CD4-positive, alpha-beta memory T cell (primary cell): ENCODE measurements at regions not wholly inside any gene's neighbourhood (a gene's known extent, or its start where the extent isn't known, plus 50 kb on each side); places are given as distances from the start of the nearest gene placed in this dataset.

Experiments
- CTCF ChIA-PET: fragments of 350-600 bp; sonication (Branson Sonifier 250); formaldehyde crosslinking; loops from one replicate; lab custom pipeline; 2021; ENCODE audit warnings: inconsistent platforms; ENCODE audit not compliant: partially characterized antibody; lab: Charles Lee
- POLR2A ChIA-PET: fragments of 350-600 bp; sonication (Branson Sonifier 250); formaldehyde crosslinking; loops from one replicate; lab custom pipeline; 2021; ENCODE audit not compliant: partially characterized antibody; lab: Charles Lee
- DNase-seq, 5 donors: peaks; one replicate each; pipeline versions ENCODE4 v3.0.0 to v3.0.0-alpha.2; 2020 to 2022; ENCODE audit warnings: mixed read lengths in 1 of 5
- H3K27ac ChIP-seq: one replicate; pipeline ENCODE4 v1.7.0; 2013; ENCODE audit warnings: low read depth, low read length
- H3K27me3 ChIP-seq: 2 replicates; pipeline ENCODE4 v1.7.0; 2013; ENCODE audit warnings: mild to moderate bottlenecking, low read length, moderate library complexity; ENCODE audit not compliant: insufficient read depth
- H3K36me3 ChIP-seq: 2 replicates; pipeline ENCODE4 v1.7.0; 2013; ENCODE audit warnings: mild to moderate bottlenecking, low read length, moderate library complexity; ENCODE audit not compliant: insufficient read depth
- H3K4me1 ChIP-seq: 2 replicates; pipeline ENCODE4 v1.7.0; 2013; ENCODE audit warnings: mild to moderate bottlenecking, low read length, moderate library complexity; ENCODE audit not compliant: insufficient read depth
- H3K4me3 ChIP-seq, 2 donors: one replicate each; pipeline ENCODE4 v1.7.0; 2013; ENCODE audit warnings: low read length in 2 of 2, mild to moderate bottlenecking in 1 of 2
- H3K9me3 ChIP-seq, 2 donors: one replicate each; pipeline ENCODE4 v1.7.0; 2013; ENCODE audit warnings: low read length in 2 of 2, control low read depth in 1 of 2; ENCODE audit not compliant: control insufficient read depth in 1 of 2
- H3K27ac Mint-ChIP-seq, 7 donors: one replicate each; pipeline ENCODE4 v1.8.0; 2020 to 2021; ENCODE audit warnings: mixed read lengths in 7 of 7, mild to moderate bottlenecking in 6 of 7, inconsistent platforms in 3 of 7, moderate library complexity in 3 of 7
- H3K27me3 Mint-ChIP-seq, 2 donors: one replicate each; pipeline ENCODE4 v1.8.0; 2020 to 2021; ENCODE audit warnings: mixed read lengths in 2 of 2
- H3K36me3 Mint-ChIP-seq, 2 donors: one replicate each; pipeline ENCODE4 v1.8.0; 2020 to 2021; ENCODE audit warnings: mixed read lengths in 2 of 2, inconsistent platforms in 1 of 2, mild to moderate bottlenecking in 1 of 2
- H3K4me1 Mint-ChIP-seq, 4 donors: one replicate each; pipeline ENCODE4 v1.8.0; 2020 to 2021; ENCODE audit warnings: mixed read lengths in 4 of 4, mild to moderate bottlenecking in 1 of 4
- H3K4me3 Mint-ChIP-seq, 8 donors: one replicate each; pipeline ENCODE4 v1.8.0; 2020 to 2021; ENCODE audit warnings: mixed read lengths in 8 of 8, mild to moderate bottlenecking in 7 of 8, moderate library complexity in 6 of 8, inconsistent platforms in 3 of 8
- H3K9me3 Mint-ChIP-seq, 8 donors: one replicate each; pipeline ENCODE4 v1.8.0; 2020 to 2021; ENCODE audit warnings: mixed read lengths in 8 of 8, mild to moderate bottlenecking in 5 of 8, inconsistent platforms in 3 of 8, moderate library complexity in 1 of 8
- intact Hi-C: fragments of 100-400 bp; cut with micrococcal nuclease; formaldehyde crosslinking; loops from one replicate; pipeline ENCODE4 v1.15.1; 2023

DNA sequence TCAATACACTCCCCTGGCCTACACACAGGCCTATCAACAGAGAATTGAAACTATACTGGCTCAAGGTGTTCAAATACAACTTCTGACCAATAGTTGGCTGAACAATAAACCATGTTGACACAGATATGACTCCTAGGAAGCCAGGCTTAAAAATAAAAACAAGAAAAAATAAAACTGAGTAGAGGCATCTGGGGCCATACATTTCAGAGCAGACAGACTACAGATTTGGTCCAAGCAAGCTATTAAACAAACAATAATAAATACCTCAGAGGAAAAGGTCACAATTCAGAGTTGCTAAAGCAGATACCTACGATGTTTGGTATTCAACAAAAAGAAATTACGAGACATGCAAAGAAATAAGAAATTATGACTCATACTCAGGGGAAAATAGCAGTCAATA, 132.8 kb upstream of the ACVR2A start:
- H3K36me3 ChIP-seq: no peaks in the 10 kb centered on the region
- H3K27me3 ChIP-seq: no peaks in the 10 kb centered on the region
- Mint-ChIP-seq H3K36me3 (peaks cover 6 to 13% of the 10 kb centered on the region in 2 donors), H3K27ac (no peak overlapping the region), H3K4me3 (no peak overlapping the region), H3K4me1 (peaks cover 0 to 2% (median 0%) of the 10 kb centered on the region in 4 donors), H3K27me3 (peaks cover 0 to under 1% of the 10 kb centered on the region in 2 donors), H3K9me3 (peaks cover 4 to 32% (median 25%) of the 10 kb centered on the region in 8 donors)
- DNase-seq: no peak
- intact Hi-C loops: no loop called here
- no peak overlapping the region for H3K4me3 ChIP-seq
- CTCF ChIA-PET: no interaction called here
- H3K4me1 ChIP-seq: no peaks in the 10 kb centered on the region
- H3K9me3 ChIP-seq: no peaks in the 10 kb centered on the region
- no peak overlapping the region for H3K27ac ChIP-seq
- POLR2A ChIA-PET: no interaction called here

DNA sequence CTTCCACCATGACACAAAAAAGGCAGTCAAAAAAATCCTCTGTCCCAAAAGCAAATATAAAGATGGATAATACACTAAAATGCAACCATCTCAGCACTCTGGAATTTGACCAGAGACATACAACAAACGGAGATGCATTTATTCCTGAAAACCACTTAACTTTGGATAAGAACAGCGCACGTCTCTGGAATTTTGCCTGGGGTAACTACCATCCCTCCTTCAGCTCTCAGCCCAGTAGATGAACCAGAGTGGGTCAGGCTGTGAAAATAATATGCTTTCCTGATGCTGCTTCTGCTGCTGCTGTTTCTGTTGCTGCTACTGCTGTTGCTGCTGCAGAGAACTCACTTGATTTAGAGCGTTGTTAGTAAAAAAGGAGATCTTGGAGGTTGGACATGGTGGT, 133.8 kb upstream of the ACVR2A start:
- intact Hi-C loops: no loop called here
- Histone ChIP-seq H3K36me3 (no peaks in the 10 kb centered on the region), H3K9me3 (no peaks in the 10 kb centered on the region), H3K4me1 (no peaks in the 10 kb centered on the region), H3K27me3 (no peaks in the 10 kb centered on the region), H3K4me3 (no peak overlapping the region), H3K27ac (no peak overlapping the region)
- H3K27ac Mint-ChIP-seq: no peak overlapping the region
- H3K4me1 Mint-ChIP-seq: peaks cover 0 to 2% (median 0%) of the 10 kb centered on the region in 4 donors
- ChIA-PET POLR2A (no interaction called here), CTCF (no interaction called here)
- H3K4me3 Mint-ChIP-seq: no peak overlapping the region
- peaks cover 6 to 13% of the 10 kb centered on the region in 2 donors for H3K36me3 Mint-ChIP-seq
- peaks cover 4 to 32% (median 25%) of the 10 kb centered on the region in 8 donors for H3K9me3 Mint-ChIP-seq
- no peak for DNase-seq
- peaks cover 0 to 1% of the 10 kb centered on the region in 2 donors for H3K27me3 Mint-ChIP-seq

DNA sequence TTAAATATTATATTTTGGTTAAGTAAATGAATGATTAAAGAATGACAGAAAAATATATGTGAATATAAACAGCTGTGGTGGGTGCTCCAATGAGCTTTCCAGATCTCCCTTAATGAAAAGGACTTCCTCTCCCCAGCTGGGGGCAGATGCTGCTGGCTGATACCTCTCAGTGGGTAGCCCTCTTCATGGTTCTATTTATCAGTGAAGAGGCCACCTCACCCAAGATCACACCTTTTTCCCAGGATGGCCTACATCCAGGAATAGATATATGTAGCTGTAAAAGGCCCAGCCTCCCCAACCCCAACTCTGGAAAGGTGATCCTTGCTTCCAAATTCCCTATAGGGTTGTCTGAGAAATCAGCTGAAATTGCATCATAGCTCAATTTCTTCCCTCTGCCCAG, 135.2 kb upstream of the ACVR2A start:
- Mint-ChIP-seq H3K4me1 (peaks cover 0 to 2% (median 0%) of the 10 kb centered on the region in 4 donors), H3K4me3 (no peak overlapping the region), H3K36me3 (peaks cover 7 to 13% of the 10 kb centered on the region in 2 donors), H3K27ac (no peak overlapping the region), H3K9me3 (peaks cover 4 to 34% (median 25%) of the 10 kb centered on the region in 8 donors), H3K27me3 (peaks cover 0 to 1% of the 10 kb centered on the region in 2 donors)
- H3K27ac ChIP-seq: no peak overlapping the region
- no peaks in the 10 kb centered on the region for H3K9me3 ChIP-seq
- no peak for DNase-seq
- H3K27me3 ChIP-seq: no peaks in the 10 kb centered on the region
- ChIA-PET POLR2A (no interaction called here), CTCF (no interaction called here)
- H3K4me3 ChIP-seq: no peak overlapping the region
- H3K36me3 ChIP-seq: no peaks in the 10 kb centered on the region
- H3K4me1 ChIP-seq: no peaks in the 10 kb centered on the region
- intact Hi-C loops: no loop called here

DNA sequence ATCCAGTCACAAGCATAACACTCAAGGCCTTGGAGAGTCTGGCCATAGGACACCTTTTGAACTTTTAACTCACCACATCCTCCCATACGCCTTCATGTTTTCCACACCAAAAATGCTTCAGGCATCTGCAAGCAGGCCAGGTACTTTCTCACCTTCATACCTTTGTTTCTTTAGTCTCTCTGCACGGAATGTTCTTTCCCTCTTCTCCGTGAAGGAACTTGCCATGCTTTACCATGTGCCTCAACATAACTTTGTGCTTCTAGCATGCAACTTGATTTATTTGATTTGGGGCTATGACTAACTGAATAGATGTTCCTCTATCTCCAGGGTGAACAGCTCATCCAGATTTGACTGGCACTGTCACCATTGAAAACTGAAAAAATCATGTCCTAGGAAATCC, 141.7 kb upstream of the ACVR2A start:
- Histone ChIP-seq H3K4me1 (no peaks in the 10 kb centered on the region), H3K27ac (no peak overlapping the region), H3K27me3 (no peaks in the 10 kb centered on the region), H3K9me3 (no peaks in the 10 kb centered on the region), H3K36me3 (no peaks in the 10 kb centered on the region), H3K4me3 (no peak overlapping the region)
- DNase-seq: no peak
- intact Hi-C loops: no loop called here
- POLR2A ChIA-PET: no interaction called here
- no peak overlapping the region for H3K27ac Mint-ChIP-seq
- H3K36me3 Mint-ChIP-seq: peaks cover 1 to 3% of the 10 kb centered on the region in 2 donors
- no peak overlapping the region for H3K4me3 Mint-ChIP-seq
- peaks cover 0 to 4% (median 3%) of the 10 kb centered on the region in 4 donors for H3K4me1 Mint-ChIP-seq
- CTCF ChIA-PET: interaction anchor here (0.6 kb wide), 1 partner anchor 33 kb away, joined by 4 read pairs; no protein-coding TSS in a partner anchor
- peaks cover 0 to 1% of the 10 kb centered on the region in 2 donors for H3K27me3 Mint-ChIP-seq
- H3K9me3 Mint-ChIP-seq: peaks cover 0 to 10% (median 5%) of the 10 kb centered on the region in 8 donors

DNA sequence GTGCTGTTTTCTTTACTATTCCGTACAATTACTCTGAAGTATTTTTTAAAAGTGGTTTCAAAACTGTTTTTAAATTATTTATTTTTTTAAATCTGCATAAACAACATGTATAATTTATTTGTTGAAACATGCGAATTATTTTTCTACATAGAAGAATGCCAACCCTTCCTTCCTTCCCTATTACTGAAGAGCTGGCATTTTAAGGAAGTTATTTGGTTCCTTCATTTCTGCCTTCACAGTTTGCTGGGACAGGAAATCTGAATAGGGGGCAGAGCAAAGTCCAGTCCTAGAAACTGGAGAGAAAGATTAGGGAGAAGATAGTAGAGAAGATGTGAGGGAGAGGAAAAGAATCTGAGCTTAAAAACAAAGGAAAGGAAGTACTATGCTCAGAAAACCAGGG, 146.7 kb upstream of the ACVR2A start:
- Mint-ChIP-seq H3K36me3 (peaks cover 0 to 3% of the 10 kb centered on the region in 2 donors), H3K27ac (no peak overlapping the region), H3K9me3 (peaks cover 0 to 9% (median 2%) of the 10 kb centered on the region in 8 donors), H3K27me3 (no peaks in the 10 kb centered on the region), H3K4me3 (no peak overlapping the region), H3K4me1 (peaks cover 0 to 4% (median 2%) of the 10 kb centered on the region in 4 donors)
- H3K4me3 ChIP-seq: no peak overlapping the region
- no peaks in the 10 kb centered on the region for H3K27me3 ChIP-seq
- CTCF ChIA-PET: no interaction called here
- DNase-seq: no peak
- H3K36me3 ChIP-seq: no peaks in the 10 kb centered on the region
- H3K27ac ChIP-seq: no peak overlapping the region
- POLR2A ChIA-PET: no interaction called here
- H3K9me3 ChIP-seq: no peaks in the 10 kb centered on the region
- intact Hi-C loops: no loop called here
- no peaks in the 10 kb centered on the region for H3K4me1 ChIP-seq

DNA sequence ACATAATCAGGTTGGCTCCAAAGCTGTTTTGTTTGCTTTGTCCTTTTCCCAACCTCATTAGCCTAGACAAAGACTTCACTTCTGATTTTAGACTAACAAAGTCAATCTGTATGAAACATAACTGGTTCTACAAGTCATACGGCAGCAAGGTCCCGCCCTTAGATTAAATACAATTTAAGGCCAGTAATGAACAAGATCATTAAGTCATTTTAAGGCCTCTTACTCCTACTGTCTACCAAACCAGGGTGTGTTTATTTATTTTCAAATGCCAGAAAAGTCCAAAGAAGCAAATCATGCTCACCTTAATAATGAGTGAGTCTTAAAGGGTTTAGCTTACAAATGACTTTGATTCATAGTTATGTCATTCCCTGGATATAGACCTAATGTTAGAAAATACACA, 148.4 kb upstream of the ACVR2A start:
- H3K27me3 ChIP-seq: no peaks in the 10 kb centered on the region
- H3K36me3 ChIP-seq: no peaks in the 10 kb centered on the region
- no peak overlapping the region for H3K27ac ChIP-seq
- H3K4me1 Mint-ChIP-seq: no peaks in the 10 kb centered on the region
- peaks cover 0 to 1% of the 10 kb centered on the region in 2 donors for H3K36me3 Mint-ChIP-seq
- H3K27ac Mint-ChIP-seq: no peak overlapping the region
- no peak overlapping the region for H3K4me3 ChIP-seq
- POLR2A ChIA-PET: interaction anchor here (0.9 kb wide), 1 partner anchor 32 kb away, joined by 3 read pairs; no protein-coding TSS in a partner anchor
- CTCF ChIA-PET: no interaction called here
- intact Hi-C loops: no loop called here
- H3K4me3 Mint-ChIP-seq: no peak overlapping the region
- H3K4me1 ChIP-seq: no peaks in the 10 kb centered on the region
- no peaks in the 10 kb centered on the region for H3K9me3 ChIP-seq
- peaks cover 0 to 5% (median under 1%) of the 10 kb centered on the region in 8 donors for H3K9me3 Mint-ChIP-seq
- H3K27me3 Mint-ChIP-seq: no peaks in the 10 kb centered on the region
- DNase-seq: no peak

DNA sequence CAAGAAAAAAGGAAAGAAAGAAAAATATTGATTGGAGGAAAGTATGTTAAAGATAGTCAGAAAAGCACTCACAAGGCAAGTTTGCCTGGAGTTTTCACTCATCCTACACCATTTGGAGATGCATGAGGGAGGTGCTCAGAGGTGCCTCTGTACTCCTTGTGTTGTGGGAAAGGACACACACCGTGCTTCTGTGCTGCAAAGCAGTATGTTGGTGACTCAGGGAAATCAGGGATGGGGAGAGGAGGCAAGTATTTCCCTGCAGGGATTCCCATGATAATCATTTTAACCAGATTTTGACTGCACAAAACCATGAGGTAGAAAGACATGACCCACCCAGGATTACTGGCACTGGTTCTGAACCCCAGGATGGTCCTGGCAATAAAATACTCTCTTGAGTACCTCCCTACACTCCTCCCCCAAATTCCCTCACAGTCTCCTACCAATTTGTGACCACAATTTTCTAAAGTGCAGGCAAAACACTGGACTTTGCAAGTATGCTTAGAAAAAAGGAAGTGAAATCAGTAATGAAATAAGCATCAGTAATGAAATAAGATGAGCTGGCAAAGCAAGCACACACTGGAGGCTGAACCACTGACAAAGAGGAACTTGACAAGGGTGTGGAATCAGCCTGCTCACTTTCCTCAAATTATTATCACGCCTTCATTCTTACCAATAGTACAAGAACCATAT, 155.5 kb upstream of the ACVR2A start:
- H3K4me1 Mint-ChIP-seq: no peaks in the 10 kb centered on the region
- no peak overlapping the region for H3K27ac Mint-ChIP-seq
- intact Hi-C loops: no loop called here

More for the DNA sequence above, 155.5 kb upstream of the ACVR2A start:
- H3K4me3 ChIP-seq: no peak overlapping the region
- POLR2A ChIA-PET: no interaction called here
- no peaks in the 10 kb centered on the region for H3K4me1 ChIP-seq
- H3K36me3 ChIP-seq: no peaks in the 10 kb centered on the region
- Mint-ChIP-seq H3K36me3 (no peaks in the 10 kb centered on the region), H3K9me3 (no peaks in the 10 kb centered on the region), H3K27me3 (no peaks in the 10 kb centered on the region), H3K4me3 (no peak overlapping the region)
- H3K9me3 ChIP-seq: no peaks in the 10 kb centered on the region
- H3K27ac ChIP-seq: no peak overlapping the region
- no peaks in the 10 kb centered on the region for H3K27me3 ChIP-seq
- CTCF ChIA-PET: no interaction called here
- no peak for DNase-seq
